HepG2 (cell line): ENCODE measurements at regions not wholly inside any gene's neighbourhood (a gene's known extent, or its start where the extent isn't known, plus 50 kb on each side); places are given as distances from the start of the nearest gene placed in this dataset.

Experiments used
- ATAC-seq: fragments of 200-7000 bp; cut with Tn5 transposase; 3 replicates; pipeline ENCODE4 v1.9.1; 2020; ENCODE audit warnings: mild to moderate bottlenecking, moderate library complexity
- BruUV-seq: library from RNA; stranded (reverse); fragments of 400-500 nt; replicated peaks from 2 replicates; lab custom pipeline; 2021; lab: Mats Ljungman, UMichigan
- CTCF ChIA-PET: fragments of 300-600 bp; formaldehyde crosslinking; extraction: SDS; loops from one replicate; lab custom pipeline; 2021; ENCODE audit warnings: low total read pairs, inconsistent platforms, low intra/inter-chr PET ratio; lab: Yijun Ruan, JAX
- POLR2A ChIA-PET: fragments of 350-600 bp; sonication (Branson Sonifier 250); formaldehyde crosslinking; loops from one replicate; lab custom pipeline; 2020; ENCODE audit warnings: antibody characterized with exemption, inconsistent platforms; lab: Yijun Ruan, JAX
- DNase-seq: peaks from one replicate; pipeline ENCODE4 v3.0.0-alpha.2; 2015; ENCODE audit warnings: low spot score
- FAIRE-seq: peaks from 3 replicates; lab custom pipeline; 2011; peaks lifted over from hg19 to GRCh38; lab: Jason Lieb, UNC
- H2AFZ ChIP-seq: one replicate; pipeline ENCODE4 v1.6.1; 2011; ENCODE audit warnings: low read length, inconsistent platforms
- H3K27ac ChIP-seq: fragments of 300-600 bp; 3 replicates; pipeline ENCODE4 v1.8.0; 2011; ENCODE audit warnings: mixed run types, mild to moderate bottlenecking, mixed read lengths, low read length, inconsistent platforms; ENCODE audit not compliant: insufficient read depth; ENCODE audit errors: extremely low read length
- H3K27me3 ChIP-seq, 2 experiments: fragments of 200-600 bp in 1 of 2; 2 replicates in 1 of 2; 3 replicates in 1 of 2; pipeline versions ENCODE4 v1.6.0 to v1.8.0; 2011; ENCODE audit warnings: low read length in 2 of 2, mild to moderate bottlenecking in 2 of 2, moderate library complexity in 2 of 2, inconsistent platforms in 1 of 2; ENCODE audit not compliant: insufficient read depth in 2 of 2, control insufficient read depth in 1 of 2
- H3K36me3 ChIP-seq, 2 experiments: fragments of 200-600 bp in 1 of 2; replicated peaks in 1 of 2; 2 replicates in 1 of 2; 3 replicates in 1 of 2; pipeline versions ENCODE4 v1.5.1 to v1.8.0; 2011; ENCODE audit warnings: low read length in 2 of 2, inconsistent platforms in 1 of 2; ENCODE audit not compliant: insufficient read depth in 2 of 2, control insufficient read depth in 1 of 2
- H3K4me1 ChIP-seq: 2 replicates; pipeline ENCODE4 v1.5.1; 2012; ENCODE audit warnings: low read length, inconsistent platforms; ENCODE audit not compliant: insufficient read depth
- H3K4me2 ChIP-seq: 2 replicates; pipeline ENCODE4 v1.6.0; 2011; ENCODE audit warnings: low read depth, low read length, inconsistent platforms
- H3K4me3 ChIP-seq, 3 experiments: fragments of 200-600 bp in 1 of 3; sonication (generic), shearing (Covaris generic) in 1 of 3; replicated peaks in 1 of 3; 2 replicates each; pipeline ENCODE4 v1.5.1; 2011 to 2016; ENCODE audit warnings: low read length in 3 of 3, inconsistent platforms in 2 of 3, low read depth in 2 of 3, mild to moderate bottlenecking in 2 of 3, control low read depth in 1 of 3, mixed read lengths in 1 of 3; ENCODE audit not compliant: insufficient read depth in 1 of 3
- H3K79me2 ChIP-seq: one replicate; pipeline ENCODE4 v1.6.1; 2011; ENCODE audit warnings: low read length, inconsistent platforms; ENCODE audit not compliant: insufficient read depth
- H3K9ac ChIP-seq: 2 replicates; pipeline ENCODE4 v1.6.0; 2011; ENCODE audit warnings: mild to moderate bottlenecking, low read depth, low read length, inconsistent platforms; ENCODE audit not compliant: insufficient read depth
- H3K9me3 ChIP-seq: 2 replicates; pipeline ENCODE4 v1.5.1; 2012; ENCODE audit warnings: mild to moderate bottlenecking, low read length
- H4K20me1 ChIP-seq: 2 replicates; pipeline ENCODE4 v1.6.0; 2011; ENCODE audit warnings: inconsistent platforms, mild to moderate bottlenecking, low read length, moderate library complexity; ENCODE audit not compliant: insufficient read depth
- AFF4 ChIP-seq: sonication (generic); formaldehyde crosslinking; IDR thresholded peaks from 2 replicates; pipeline ENCODE4 v1.4.0; 2020; ENCODE audit warnings: missing genetic modification reagents
- ATF1 ChIP-seq: IDR thresholded peaks from 2 replicates; pipeline ENCODE4 v1.6.1; 2016; ENCODE audit warnings: mild to moderate bottlenecking, control low read depth
- ATF6 ChIP-seq: sonication (generic); formaldehyde crosslinking; conservative IDR thresholded peaks from 2 replicates; pipeline ENCODE4 v1.4.0; 2020; ENCODE audit warnings: missing genetic modification reagents
- HOXD1 ChIP-seq: sonication (generic); formaldehyde crosslinking; IDR thresholded peaks from 2 replicates; pipeline ENCODE4 v1.5.0; 2020; ENCODE audit warnings: missing genetic modification reagents
- RARA ChIP-seq: IDR thresholded peaks from 2 replicates; pipeline ENCODE4 v1.6.1; 2016; ENCODE audit warnings: missing genetic modification reagents, missing compliant biosample characterization
- SNRNP70 ChIP-seq: fragments of 200-400 bp; formaldehyde crosslinking; IDR thresholded peaks from 2 replicates; pipeline ENCODE4 v1.6.1; 2017; ENCODE audit warnings: mild to moderate bottlenecking, low read depth, low read length, moderate library complexity
- ZBTB14 ChIP-seq: sonication (generic); formaldehyde crosslinking; IDR thresholded peaks from 2 replicates; pipeline ENCODE4 v1.4.0; 2020; ENCODE audit warnings: missing genetic modification reagents
- ZNF3 ChIP-seq: IDR thresholded peaks from 2 replicates; pipeline ENCODE4 v1.7.0; 2017; ENCODE audit warnings: inconsistent platforms
- ZNF569 ChIP-seq: sonication (generic); formaldehyde crosslinking; IDR thresholded peaks from 2 replicates; pipeline ENCODE4 v1.5.0; 2020; ENCODE audit warnings: mild to moderate bottlenecking, missing genetic modification reagents, moderate library complexity, borderline replicate concordance
- ZNF83 ChIP-seq: sonication (generic); formaldehyde crosslinking; IDR thresholded peaks from 2 replicates; pipeline ENCODE4 v1.4.0; 2020; ENCODE audit warnings: missing genetic modification reagents, mild to moderate bottlenecking, borderline replicate concordance
- WGBS: methylation state at CpG from one replicate; pipeline ENCODE4 v1.1.6; 2017; ENCODE audit warnings: low lambda C conversion rate; 5-methylcytosine and 5-hydroxymethylcytosine counted together
- in situ Hi-C: cut with HindIII; loops from 2 replicates; pipeline ENCODE4 v1.10.0; 2017; ENCODE audit warnings: low pct_unique_long_range_greater_than_20kb; ENCODE audit not compliant: extremely low pct_ligation_motif_present
- intact Hi-C: fragments of 100-400 bp; cut with micrococcal nuclease; formaldehyde crosslinking; loops from one replicate; pipeline ENCODE4 v1.10.0; 2022; ENCODE audit not compliant: unreplicated experiment

- TF ChIP-seq RARA (CRISPR knock-in tag) = no peak
- no peak for TF ChIP-seq SNRNP70
- no peak for TF ChIP-seq ATF1 (CRISPR knock-in tag)
- TF ChIP-seq HOXD1 = no peak
- no peak for TF ChIP-seq ZNF569 (CRISPR knock-in tag)
- no peak for TF ChIP-seq ZBTB14 (CRISPR knock-in tag)
These were observed 235.1 kb upstream of the HCCS start (continued) for GRCh38 chrX:10875995-10876394.

GRCh38 chrX:10882484-10882883 is 228.6 kb upstream of the HCCS start:
- DNase-seq (no peak), FAIRE-seq (no peak), ATAC-seq (no peak)
- POLR2A ChIA-PET = no interaction called here
- Histone ChIP-seq H3K4me2 (no peak overlapping the region), H3K9me3 (no peaks in the 10 kb centered on the region), H3K27me3 (no peaks in the 10 kb centered on the region), H3K27ac (no peak overlapping the region), H3K36me3 (no peaks in the 10 kb centered on the region), H3K4me1 (no peaks in the 10 kb centered on the region), H3K9ac (no peak overlapping the region), H3K79me2 (no peaks in the 10 kb centered on the region), H2AFZ (no peak overlapping the region), H3K4me3 (no peak overlapping the region), H4K20me1 (no peaks in the 10 kb centered on the region)
- in situ Hi-C loops (no loop called here), intact Hi-C loops (no loop called here)
- no TSS peak for BruUV-seq
- WGBS = 92% methylated on average over 4 of the region's 4 CpGs
- CTCF ChIA-PET = no interaction called here
- TF ChIP-seq ATF6 = no peak
- TF ChIP-seq ZNF3 (CRISPR knock-in tag) = no peak
- no peak for TF ChIP-seq AFF4
- TF ChIP-seq ZNF83 (CRISPR knock-in tag) = no peak
